ENCODE measurements at regions not wholly inside any gene's neighbourhood (a gene's known extent, or its start where the extent isn't known, plus 50 kb on each side); places are given as distances from the start of the nearest gene placed in this dataset.
A peak's percentile ranks its signal among the peaks of the same experiment; 100 is the strongest.

- no peak for TF ChIP-seq CTCF (IDR thresholded peaks at IDR 0.05; ENCODE audit: low read depth, low read length)
Observed at GRCh38 chr3:74366331-74366730, 248.1 kb downstream of the CNTN3 start.

GRCh38 chr3:74363346-74363745, 251.1 kb downstream of the CNTN3 start:
- no peak for DNase-seq (ENCODE audit: extremely low read depth, low read depth)
- TF ChIP-seq CTCF (IDR thresholded peaks at IDR 0.05; ENCODE audit: low read depth, low read length), result no peak

More at GRCh38 chr3:74366331-74366730, 248.1 kb downstream of the CNTN3 start:
- no peak for DNase-seq (ENCODE audit: extremely low read depth, low read depth)

- DNase-seq (ENCODE audit: extremely low read depth, low read depth), result no peak
- TF ChIP-seq CTCF (IDR thresholded peaks at IDR 0.05; ENCODE audit: low read depth, low read length), result no peak
Observed at GRCh38 chr3:74360406-74360805, 254.1 kb downstream of the CNTN3 start.

GRCh38 chr3:74357881-74358280, 256.6 kb downstream of the CNTN3 start:
- no peak for DNase-seq (ENCODE audit: extremely low read depth, low read depth)

GRCh38 chr3:74353039-74353438, 261.4 kb downstream of the CNTN3 start:
- peak; percentile 7; the same call in 1 of the 2 replicates for TF ChIP-seq CTCF (IDR thresholded peaks at IDR 0.05; ENCODE audit: low read depth, low read length)
- DNase-seq (ENCODE audit: extremely low read depth, low read depth), result no peak

More at GRCh38 chr3:74357881-74358280, 256.6 kb downstream of the CNTN3 start:
- TF ChIP-seq CTCF (IDR thresholded peaks at IDR 0.05; ENCODE audit: low read depth, low read length), result no peak

- no peak for DNase-seq (ENCODE audit: extremely low read depth, low read depth)
- TF ChIP-seq CTCF (IDR thresholded peaks at IDR 0.05; ENCODE audit: low read depth, low read length), result no peak
Observed at GRCh38 chr3:74352166-74352565, 262.3 kb downstream of the CNTN3 start.

GRCh38 chr3:74351213-74351612, 263.2 kb downstream of the CNTN3 start:
- no peak for TF ChIP-seq CTCF (IDR thresholded peaks at IDR 0.05; ENCODE audit: low read depth, low read length)
- DNase-seq (ENCODE audit: extremely low read depth, low read depth), result no peak
